ENCODE measurements at regions not wholly inside any gene's neighbourhood (a gene's known extent, or its start where the extent isn't known, plus 50 kb on each side); places are given as distances from the start of the nearest gene placed in this dataset.

DNA sequence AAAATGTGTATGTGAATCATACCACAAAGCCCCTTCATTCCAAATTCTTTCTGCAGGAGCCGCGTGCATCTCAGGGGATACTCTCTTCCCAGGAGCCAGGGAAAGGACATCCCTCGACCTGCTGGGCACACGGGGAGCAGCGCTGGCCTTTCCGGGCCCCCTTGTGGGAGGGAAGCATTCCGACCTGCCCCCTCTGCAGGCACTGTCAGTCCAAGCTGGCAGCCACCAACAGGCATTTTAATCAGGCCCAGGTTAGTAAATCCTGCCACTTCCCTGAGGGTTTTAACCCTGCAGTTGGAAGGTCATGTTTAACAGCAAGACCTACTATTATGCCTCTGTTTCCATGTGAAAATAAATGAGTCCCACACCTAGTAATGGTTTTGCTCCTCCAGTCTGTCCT lies 391.5 kb downstream of the SHANK2 start:
- Mint-ChIP-seq H3K4me3 (no peak overlapping the region), H3K36me3 (ENCODE audit: insufficient read depth in 1 of 3, low read depth in 3 of 3) (no peaks in the 10 kb centered on the region; a peak in 2 of 7 replicates), H3K4me1 (peaks cover 9 to 23% of the 10 kb centered on the region in 2 experiments), H3K9me3 (no peaks in the 10 kb centered on the region; a peak in 1 of 5 replicates), H3K27me3 (ENCODE audit: low read depth) (no peaks in the 10 kb centered on the region), H3K27ac (peak overlapping the region in 1 of 3 experiments; percentile 12; a peak in 2 of 7 replicates)
- H3K56ac ChIP-seq (ENCODE audit: insufficient read length, low read depth, low read length) = no peak overlapping the region
- no peak overlapping the region for H3K23ac ChIP-seq (ENCODE audit: insufficient read length, low read depth, low read length)
- no peak overlapping the region for H4K91ac ChIP-seq (ENCODE audit: insufficient read length, low read depth, low read length)
- H3K4me1 ChIP-seq (ENCODE audit: insufficient read depth, low read length) = no peaks in the 10 kb centered on the region
- H3K79me1 ChIP-seq (ENCODE audit: insufficient read depth, low read depth, low read length, poor library complexity, severe bottlenecking) = no peaks in the 10 kb centered on the region
- H3K9me3 ChIP-seq (ENCODE audit: control insufficient read depth, low read depth, low read length) = no peaks in the 10 kb centered on the region
- H2BK12ac ChIP-seq (ENCODE audit: insufficient read length, low read depth, low read length) = no peak overlapping the region
- WGBS (ENCODE audit: extremely low coverage, insufficient read length, low lambda C conversion rate) = no CpG with 5 or more reads among the region's 7 CpGs
- H3K18ac ChIP-seq (ENCODE audit: insufficient read length, low read depth, low read length) = no peak overlapping the region
- H3K9ac ChIP-seq (ENCODE audit: extremely low read depth, insufficient read length, low read length) = no peak overlapping the region
- no peak overlapping the region for H2BK120ac ChIP-seq (ENCODE audit: low read depth, low read length, poor library complexity, severe bottlenecking)
- no peak for DNase-seq
- TF ChIP-seq, protein P1, sequence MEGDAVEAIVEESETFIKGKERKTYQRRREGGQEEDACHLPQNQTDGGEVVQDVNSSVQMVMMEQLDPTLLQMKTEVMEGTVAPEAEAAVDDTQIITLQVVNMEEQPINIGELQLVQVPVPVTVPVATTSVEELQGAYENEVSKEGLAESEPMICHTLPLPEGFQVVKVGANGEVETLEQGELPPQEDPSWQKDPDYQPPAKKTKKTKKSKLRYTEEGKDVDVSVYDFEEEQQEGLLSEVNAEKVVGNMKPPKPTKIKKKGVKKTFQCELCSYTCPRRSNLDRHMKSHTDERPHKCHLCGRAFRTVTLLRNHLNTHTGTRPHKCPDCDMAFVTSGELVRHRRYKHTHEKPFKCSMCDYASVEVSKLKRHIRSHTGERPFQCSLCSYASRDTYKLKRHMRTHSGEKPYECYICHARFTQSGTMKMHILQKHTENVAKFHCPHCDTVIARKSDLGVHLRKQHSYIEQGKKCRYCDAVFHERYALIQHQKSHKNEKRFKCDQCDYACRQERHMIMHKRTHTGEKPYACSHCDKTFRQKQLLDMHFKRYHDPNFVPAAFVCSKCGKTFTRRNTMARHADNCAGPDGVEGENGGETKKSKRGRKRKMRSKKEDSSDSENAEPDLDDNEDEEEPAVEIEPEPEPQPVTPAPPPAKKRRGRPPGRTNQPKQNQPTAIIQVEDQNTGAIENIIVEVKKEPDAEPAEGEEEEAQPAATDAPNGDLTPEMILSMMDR (conservative IDR thresholded peaks at IDR 0.05) = peak; percentile 35; the same call in 2 of the 3 replicates
- no peak overlapping the region for H3T11ph ChIP-seq (ENCODE audit: low read length)
- H3K27me3 ChIP-seq (ENCODE audit: insufficient read depth, low read length) = no peaks in the 10 kb centered on the region
- H3K27ac ChIP-seq (ENCODE audit: insufficient read length, low read depth, low read length) = no peak overlapping the region
- H3K14ac ChIP-seq (ENCODE audit: insufficient read depth, low read length) = no peak overlapping the region
- H3K79me2 ChIP-seq (ENCODE audit: insufficient read depth, low read length) = no peaks in the 10 kb centered on the region
- no peak overlapping the region for H2AK5ac ChIP-seq (ENCODE audit: insufficient read length, low read length)
- H4K20me1 ChIP-seq (ENCODE audit: control insufficient read depth, insufficient read depth, insufficient read length) = no peaks in the 10 kb centered on the region
- H3K23me2 ChIP-seq (ENCODE audit: insufficient read length, low read depth, low read length, poor library complexity, severe bottlenecking) = no peaks in the 10 kb centered on the region
- no peak overlapping the region for H2AFZ ChIP-seq (ENCODE audit: low read length)
- no peak overlapping the region for H3K4me2 ChIP-seq (ENCODE audit: insufficient read depth, insufficient read length, low read length)
- H3K4ac ChIP-seq (ENCODE audit: low read depth, low read length) = no peak overlapping the region
- H2BK15ac ChIP-seq (ENCODE audit: low read depth, low read length) = no peak overlapping the region
- H2BK20ac ChIP-seq (ENCODE audit: low read depth, low read length, poor library complexity, severe bottlenecking) = no peak overlapping the region
- H4K5ac ChIP-seq (ENCODE audit: insufficient read length, low read depth, low read length) = no peak overlapping the region
- H4K8ac ChIP-seq (replicated peaks; ENCODE audit: insufficient read length, low read depth, low read length) = no peak overlapping the region
- H2BK5ac ChIP-seq (ENCODE audit: insufficient read length, low read length) = no peak overlapping the region
